AG04450 (cell line): ENCODE measurements at regions not wholly inside any gene's neighbourhood (a gene's known extent, or its start where the extent isn't known, plus 50 kb on each side); places are given as distances from the start of the nearest gene placed in this dataset.

Source experiments
- CTCF ChIA-PET: fragments of 300-600, 350-600 bp; formaldehyde crosslinking; extraction: SDS; loops from one replicate; lab custom pipeline; 2022; ENCODE audit warnings: antibody characterized with exemption, inconsistent platforms; lab: Charles Lee
- POLR2A ChIA-PET: fragments of 350-600 bp; formaldehyde crosslinking; extraction: SDS; loops from one replicate; lab custom pipeline; 2021; ENCODE audit warnings: antibody characterized with exemption, inconsistent platforms; lab: Yijun Ruan, JAX
- DNase-seq: peaks from one replicate; pipeline ENCODE4 v3.0.0-alpha.2; 2011; ENCODE audit warnings: low read depth, low spot score
- H3K27ac ChIP-seq: one replicate; pipeline ENCODE4 v1.5.1; 2012; ENCODE audit warnings: low read depth, low read length, control low read depth
- H3K27me3 ChIP-seq: one replicate; pipeline ENCODE4 v1.6.0; 2012; ENCODE audit warnings: low read length; ENCODE audit not compliant: control insufficient read depth, insufficient read depth
- H3K4me3 ChIP-seq: 2 replicates; pipeline ENCODE4 v1.5.1; 2011; ENCODE audit warnings: mild to moderate bottlenecking, low read depth, low read length, control low read depth
- H3K9me3 ChIP-seq: 2 replicates; pipeline ENCODE4 v1.5.1; 2012; ENCODE audit warnings: low read length; ENCODE audit not compliant: control insufficient read depth, insufficient read depth
- CTCF ChIP-seq: IDR thresholded peaks from 2 replicates; pipeline ENCODE4 v1.5.1; 2011; ENCODE audit warnings: low read depth, low read length, control low read depth, inconsistent platforms

DNA sequence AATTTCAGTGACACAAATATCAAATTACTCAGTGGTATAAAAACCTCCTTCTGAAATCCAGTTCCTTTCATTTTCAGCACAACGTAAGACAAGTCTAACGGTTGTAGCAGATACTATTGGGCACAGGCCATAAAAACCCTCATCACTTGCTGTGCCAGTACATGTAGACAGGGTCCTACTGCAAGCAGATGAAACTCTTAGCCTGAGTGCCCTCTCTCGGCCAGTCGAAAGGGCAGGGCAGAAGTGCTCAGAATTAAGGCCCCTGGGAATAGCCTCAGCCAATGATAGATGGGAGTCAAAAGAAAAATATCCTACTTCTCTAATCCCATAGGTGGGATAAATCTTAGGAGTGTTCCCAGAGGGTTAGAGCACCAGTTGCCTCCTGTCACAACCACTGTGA lies 168.5 kb upstream of the FER start:
- H3K27ac ChIP-seq = no peak overlapping the region
- CTCF ChIA-PET = no interaction called here
- H3K27me3 ChIP-seq = no peaks in the 10 kb centered on the region
- DNase-seq = no peak
- POLR2A ChIA-PET = no interaction called here
- H3K9me3 ChIP-seq = no peaks in the 10 kb centered on the region; the same call in 1 of the 2 replicates
- TF ChIP-seq CTCF = no peak
- H3K4me3 ChIP-seq = no peak overlapping the region

DNA sequence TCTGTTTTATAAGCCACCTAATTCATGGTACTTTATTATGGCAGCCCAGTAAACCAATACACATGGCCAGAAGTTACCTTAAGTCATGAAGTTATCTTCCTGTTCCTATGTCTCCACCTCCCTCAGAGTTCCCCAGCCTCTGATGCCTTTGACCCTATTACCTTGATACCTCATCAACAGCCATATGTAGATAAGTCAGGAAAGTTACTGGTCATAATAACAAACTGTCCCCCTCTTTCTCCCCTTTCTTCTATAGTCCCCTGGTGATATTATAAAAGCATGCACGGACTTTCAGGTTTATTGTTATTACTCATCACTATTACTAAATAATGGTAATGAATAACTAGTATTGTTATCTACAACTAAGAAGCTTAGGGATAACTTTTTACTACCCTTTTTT lies 168.9 kb upstream of the FER start:
- no peak for TF ChIP-seq CTCF
- Histone ChIP-seq H3K27ac (no peak overlapping the region), H3K27me3 (no peaks in the 10 kb centered on the region), H3K4me3 (no peak overlapping the region), H3K9me3 (no peaks in the 10 kb centered on the region; the same call in 1 of the 2 replicates)
- ChIA-PET CTCF (no interaction called here), POLR2A (no interaction called here)
- no peak for DNase-seq

- DNase-seq = no peak
- H3K27me3 ChIP-seq = no peaks in the 10 kb centered on the region
- H3K4me3 ChIP-seq = no peak overlapping the region
- POLR2A ChIA-PET = no interaction called here
- CTCF ChIA-PET = no interaction called here
- no peak overlapping the region for H3K27ac ChIP-seq
- no peaks in the 10 kb centered on the region for H3K9me3 ChIP-seq
- TF ChIP-seq CTCF = no peak
These were observed 180.3 kb upstream of the FER start for GRCh38 chr5:108567429-108567828.

GRCh38 chr5:108564441-108564840 lies 182.5 kb upstream of the FBXL17 start:
- ChIA-PET POLR2A (no interaction called here), CTCF (interaction anchor here (1.7 kb wide), 1 partner anchor 78 kb away, joined by 5 read pairs; no protein-coding TSS in a partner anchor)
- H3K9me3 ChIP-seq = no peaks in the 10 kb centered on the region
- TF ChIP-seq CTCF = no peak
- no peak overlapping the region for H3K4me3 ChIP-seq
- H3K27ac ChIP-seq = no peak overlapping the region
- no peaks in the 10 kb centered on the region for H3K27me3 ChIP-seq
- DNase-seq = no peak

- no peak for DNase-seq
- CTCF ChIA-PET = no interaction called here
- H3K4me3 ChIP-seq = no peak overlapping the region
- H3K27me3 ChIP-seq = no peaks in the 10 kb centered on the region
- no peak for TF ChIP-seq CTCF
- no peaks in the 10 kb centered on the region for H3K9me3 ChIP-seq
- no peak overlapping the region for H3K27ac ChIP-seq
- POLR2A ChIA-PET = no interaction called here
These were observed 180.2 kb upstream of the FBXL17 start for GRCh38 chr5:108562205-108562454.
